ACC112 (cell line): ENCODE measurements at regions not wholly inside any gene's neighbourhood (a gene's known extent, or its start where the extent isn't known, plus 50 kb on each side); places are given as distances from the start of the nearest gene placed in this dataset.
"Not testable (repeated sequence)": the region's sequence is repeated elsewhere in the genome, so short reads cannot be mapped to it uniquely, and the experiment has no call there.

Source experiments
- H2AFZ ChIP-seq: fragments of 200-600 bp; sonication (generic); one replicate; pipeline ENCODE4 v1.6.0; 2017; ENCODE audit warnings: antibody characterized with exemption, low read length; ENCODE audit not compliant: unreplicated experiment
- H3K27ac ChIP-seq: fragments of 200-600 bp; sonication (generic); 2 replicates; pipeline ENCODE4 v1.5.1; 2014; ENCODE audit warnings: low read depth, mild to moderate bottlenecking, antibody characterized with exemption, low read length, moderate library complexity
- H3K27me3 ChIP-seq: fragments of 200-600 bp; sonication (generic); 2 replicates; pipeline ENCODE4 v1.6.1; 2014; ENCODE audit warnings: mild to moderate bottlenecking, antibody characterized with exemption, low read length, moderate library complexity, mixed read lengths; ENCODE audit not compliant: insufficient read depth
- H3K36me3 ChIP-seq: fragments of 200-600 bp; sonication (generic); 2 replicates; pipeline ENCODE4 v1.6.1; 2016; ENCODE audit warnings: mild to moderate bottlenecking, antibody characterized with exemption, low read length, moderate library complexity, mixed read lengths; ENCODE audit not compliant: insufficient read depth
- H3K4me1 ChIP-seq: fragments of 200-600 bp; sonication (generic); one replicate; pipeline ENCODE4 v1.6.1; 2016; ENCODE audit warnings: low read length, mixed read lengths; ENCODE audit not compliant: insufficient read depth, unreplicated experiment, control insufficient read depth
- H3K4me3 ChIP-seq: fragments of 200-600 bp; sonication (generic); 2 replicates; pipeline ENCODE4 v1.5.1; 2014; ENCODE audit warnings: mild to moderate bottlenecking, low read depth, low read length
- H3K79me2 ChIP-seq: fragments of 200-600 bp; sonication (generic); one replicate; pipeline ENCODE4 v1.6.0; 2016; ENCODE audit warnings: low read length; ENCODE audit not compliant: control insufficient read depth, unreplicated experiment, insufficient read depth

DNA sequence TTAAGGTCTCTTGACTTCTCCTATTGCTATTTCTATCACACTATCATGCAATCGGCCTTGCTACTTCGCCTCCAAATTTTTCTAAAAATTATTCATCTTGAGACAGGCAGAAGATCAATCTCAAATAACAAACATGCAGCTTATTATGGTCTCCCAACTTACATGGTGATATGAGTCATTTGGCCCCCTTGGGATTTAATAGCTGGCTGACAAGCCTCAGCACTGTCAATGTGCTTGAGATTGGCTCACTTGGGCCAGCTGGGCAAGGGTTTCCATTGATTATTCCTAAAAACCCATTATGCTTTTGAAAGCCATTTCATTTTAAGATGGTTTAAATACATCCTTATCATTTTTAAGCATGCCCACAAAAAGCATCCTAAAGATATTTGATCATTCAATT, 224.5 kb upstream of the NFIA start:
- H3K36me3 ChIP-seq, result no peaks in the 10 kb centered on the region
- peaks cover 13% of the 10 kb centered on the region for H3K27me3 ChIP-seq

DNA sequence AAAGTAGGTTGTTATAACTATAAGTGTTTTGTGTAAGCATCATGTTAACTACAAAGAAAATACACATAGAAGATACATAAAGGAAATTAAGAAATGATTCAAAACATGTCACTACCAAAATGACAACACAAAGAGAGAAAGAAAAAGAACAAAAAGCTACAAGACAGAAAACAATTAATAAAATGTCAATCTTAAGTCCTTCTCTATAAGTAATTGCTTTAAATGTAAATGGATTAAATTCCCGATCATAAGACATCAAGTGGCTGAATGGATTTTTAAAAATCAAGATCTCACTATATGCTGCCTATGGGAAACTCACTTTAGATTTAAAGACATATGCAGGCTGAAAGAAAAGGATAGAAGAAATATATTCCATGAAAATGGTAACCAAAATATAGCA, 232.3 kb upstream of the NFIA start:
- Histone ChIP-seq H3K36me3 (no peaks in the 10 kb centered on the region), H3K4me1 (no peaks in the 10 kb centered on the region), H2AFZ (no peak overlapping the region), H3K4me3 (no peak overlapping the region), H3K27ac (no peak overlapping the region), H3K79me2 (no peaks in the 10 kb centered on the region), H3K27me3 (no peaks in the 10 kb centered on the region)

More for the DNA sequence above, 224.5 kb upstream of the NFIA start:
- no peaks in the 10 kb centered on the region for H3K4me1 ChIP-seq
- H3K27ac ChIP-seq, result no peak overlapping the region
- H3K79me2 ChIP-seq, result no peaks in the 10 kb centered on the region
- H3K4me3 ChIP-seq, result no peak overlapping the region
- H2AFZ ChIP-seq, result no peak overlapping the region

DNA sequence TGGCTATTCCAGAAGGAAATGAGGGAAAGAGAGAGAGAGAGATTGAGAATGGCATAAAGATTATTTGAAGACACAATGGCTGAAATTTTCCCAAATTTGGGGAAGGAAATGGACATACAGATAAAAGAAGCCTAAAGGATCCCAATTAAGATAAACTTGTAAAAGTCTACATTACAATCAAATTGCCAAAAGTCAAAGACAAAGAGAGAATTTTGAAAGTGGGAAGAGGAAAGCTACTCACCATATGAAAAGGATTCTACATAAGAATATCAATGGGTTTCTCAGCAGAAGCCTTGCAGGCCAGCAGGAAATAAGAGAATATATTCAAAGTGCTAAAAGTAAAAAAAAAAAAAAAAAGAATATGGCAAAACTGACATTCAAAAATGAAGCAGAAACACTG, 233.0 kb upstream of the NFIA start:
- Histone ChIP-seq H3K27me3 (no peaks in the 10 kb centered on the region), H3K36me3 (no peaks in the 10 kb centered on the region), H3K27ac (no peak overlapping the region), H3K4me1 (no peaks in the 10 kb centered on the region), H2AFZ (no peak overlapping the region), H3K79me2 (no peaks in the 10 kb centered on the region), H3K4me3 (no peak overlapping the region)

DNA sequence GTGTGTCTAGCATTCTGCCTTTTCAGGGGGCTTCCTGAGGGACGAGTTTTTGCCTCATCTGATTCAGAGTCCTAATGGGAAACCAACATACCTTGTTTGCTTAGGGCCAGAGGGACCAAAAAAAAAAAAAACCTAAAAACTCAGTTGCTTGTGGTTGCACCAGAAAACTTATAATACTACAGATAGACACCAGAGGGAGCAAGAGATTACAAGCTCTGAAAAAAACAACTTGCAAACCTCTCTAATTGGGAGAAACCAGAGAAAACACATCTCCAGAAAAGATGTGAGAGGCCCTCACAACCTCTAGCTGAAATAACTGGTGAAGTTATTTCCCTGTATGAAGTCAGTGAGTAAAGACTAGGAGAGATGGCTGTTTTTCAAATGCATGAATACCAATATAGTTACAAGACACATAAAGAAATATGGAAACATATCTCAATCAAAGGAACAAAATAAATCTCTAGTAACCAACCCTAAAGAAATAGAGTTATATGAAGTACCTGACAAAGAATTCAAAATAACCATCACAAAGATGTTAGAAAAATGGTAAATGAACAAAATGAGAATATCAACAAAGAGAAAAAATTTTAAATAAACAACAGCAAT, 233.7 kb upstream of the NFIA start:
- H3K27me3 ChIP-seq, result no peaks in the 10 kb centered on the region
- H2AFZ ChIP-seq, result no peak overlapping the region
- no peaks in the 10 kb centered on the region for H3K79me2 ChIP-seq
- no peaks in the 10 kb centered on the region for H3K4me1 ChIP-seq
- H3K27ac ChIP-seq, result no peak overlapping the region
- H3K4me3 ChIP-seq, result no peak overlapping the region
- no peaks in the 10 kb centered on the region for H3K36me3 ChIP-seq

DNA sequence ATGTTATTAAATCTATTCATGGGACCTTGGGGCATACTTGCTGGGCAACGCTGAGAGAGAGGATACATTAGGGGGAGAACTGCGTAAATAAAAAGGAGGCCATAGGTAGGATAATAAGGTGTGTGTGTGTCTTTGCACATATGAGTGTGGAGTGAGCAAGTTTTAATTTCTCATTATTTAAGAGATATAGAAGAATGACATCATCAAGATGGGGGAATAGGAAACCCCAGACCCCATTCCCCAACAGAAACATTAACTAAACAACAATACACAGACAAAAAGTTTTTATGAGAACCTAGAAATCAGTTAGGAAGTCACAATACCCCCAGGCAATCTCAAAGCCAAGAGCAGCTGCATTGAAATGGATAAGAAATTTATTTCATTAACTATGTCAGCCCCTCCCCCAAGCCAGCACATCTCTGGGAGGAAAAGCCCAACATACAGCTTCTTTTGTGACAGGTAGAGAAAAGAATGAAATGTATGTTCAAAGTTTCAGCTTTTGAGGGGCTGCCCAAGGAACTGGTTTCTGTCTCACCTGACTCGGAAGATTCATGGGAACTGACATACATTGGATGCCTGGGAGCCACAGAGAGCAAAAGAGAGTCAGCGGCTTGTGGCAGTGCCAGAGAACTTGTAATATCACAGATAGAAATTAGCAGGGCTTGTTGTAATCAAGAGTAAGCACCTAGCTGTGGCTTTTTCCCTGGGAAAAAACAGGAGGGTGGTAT, 234.3 kb upstream of the NFIA start:
- H3K27ac ChIP-seq, result no peak overlapping the region
- no peaks in the 10 kb centered on the region for H3K79me2 ChIP-seq
- H3K4me1 ChIP-seq, result no peaks in the 10 kb centered on the region
- H2AFZ ChIP-seq, result no peak overlapping the region
- no peak overlapping the region for H3K4me3 ChIP-seq
- H3K27me3 ChIP-seq, result no peaks in the 10 kb centered on the region
- no peaks in the 10 kb centered on the region for H3K36me3 ChIP-seq

DNA sequence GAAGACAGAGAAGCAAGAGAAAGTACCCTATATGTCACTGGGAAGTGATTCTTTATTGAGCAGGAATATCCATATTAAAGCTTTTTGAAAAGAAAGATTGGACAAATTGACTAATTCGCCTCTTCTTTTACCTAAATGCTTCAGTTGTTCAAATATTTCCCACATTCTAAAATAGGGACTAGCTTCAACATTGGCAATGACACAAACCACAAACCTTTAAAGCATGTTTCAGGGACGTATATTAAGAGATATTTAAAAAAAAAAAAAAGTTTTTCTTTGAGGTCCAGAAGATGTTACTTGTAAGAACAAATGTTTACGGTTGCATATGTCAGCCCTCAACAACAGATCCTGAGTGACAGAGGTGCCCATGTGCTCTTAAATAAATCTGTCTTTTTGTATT, 235.0 kb upstream of the NFIA start:
- H3K4me3 ChIP-seq, result no peak overlapping the region
- no peaks in the 10 kb centered on the region for H3K79me2 ChIP-seq
- H2AFZ ChIP-seq, result no peak overlapping the region
- H3K27me3 ChIP-seq, result no peaks in the 10 kb centered on the region
- no peak overlapping the region for H3K27ac ChIP-seq
- H3K36me3 ChIP-seq, result no peaks in the 10 kb centered on the region
- no peaks in the 10 kb centered on the region for H3K4me1 ChIP-seq

DNA sequence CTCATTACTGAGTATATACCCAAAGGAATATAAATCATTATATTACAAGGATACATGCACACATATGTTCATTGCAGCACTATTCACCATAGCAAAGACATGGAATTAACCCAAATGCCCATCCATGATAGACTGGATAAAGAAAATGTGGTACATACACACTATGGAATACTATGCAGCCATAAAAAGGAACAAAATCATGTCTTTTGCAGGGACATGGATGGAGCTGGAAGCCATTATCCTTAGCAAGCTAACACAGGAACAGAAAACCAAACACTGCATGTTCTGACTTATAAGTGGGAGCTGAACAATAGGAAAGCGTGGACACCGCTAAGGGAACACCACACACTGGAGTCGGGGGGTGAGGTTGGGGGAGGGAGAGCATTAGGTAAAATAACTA, 236.7 kb upstream of the NFIA start:
- not testable (repeated sequence) for H3K79me2 ChIP-seq, H3K4me1 ChIP-seq, H2AFZ ChIP-seq, H3K36me3 ChIP-seq, H3K27ac ChIP-seq, H3K27me3 ChIP-seq, H3K4me3 ChIP-seq

DNA sequence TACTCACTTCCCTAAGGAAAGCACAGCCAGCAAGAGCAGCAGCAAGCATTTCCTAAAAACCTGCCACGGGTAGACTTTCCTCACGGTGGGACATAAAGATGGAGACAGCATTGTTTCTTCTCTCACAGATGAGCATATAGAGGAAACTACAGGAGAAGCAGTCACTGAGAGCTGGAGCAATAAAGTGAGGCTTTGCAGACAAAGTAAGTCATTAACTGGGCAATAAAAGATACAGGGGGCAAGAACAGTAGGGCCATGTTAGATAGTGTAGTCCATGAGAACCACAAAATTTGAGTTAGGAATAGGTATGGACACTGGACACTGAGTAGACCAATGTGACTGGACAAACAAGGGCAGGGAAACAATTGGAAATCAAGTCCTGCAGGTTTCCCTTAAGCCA, 240.1 kb upstream of the NFIA start:
- H3K27ac ChIP-seq, result no peak overlapping the region
- peaks cover 23% of the 10 kb centered on the region for H3K27me3 ChIP-seq
- no peak overlapping the region for H2AFZ ChIP-seq

DNA sequence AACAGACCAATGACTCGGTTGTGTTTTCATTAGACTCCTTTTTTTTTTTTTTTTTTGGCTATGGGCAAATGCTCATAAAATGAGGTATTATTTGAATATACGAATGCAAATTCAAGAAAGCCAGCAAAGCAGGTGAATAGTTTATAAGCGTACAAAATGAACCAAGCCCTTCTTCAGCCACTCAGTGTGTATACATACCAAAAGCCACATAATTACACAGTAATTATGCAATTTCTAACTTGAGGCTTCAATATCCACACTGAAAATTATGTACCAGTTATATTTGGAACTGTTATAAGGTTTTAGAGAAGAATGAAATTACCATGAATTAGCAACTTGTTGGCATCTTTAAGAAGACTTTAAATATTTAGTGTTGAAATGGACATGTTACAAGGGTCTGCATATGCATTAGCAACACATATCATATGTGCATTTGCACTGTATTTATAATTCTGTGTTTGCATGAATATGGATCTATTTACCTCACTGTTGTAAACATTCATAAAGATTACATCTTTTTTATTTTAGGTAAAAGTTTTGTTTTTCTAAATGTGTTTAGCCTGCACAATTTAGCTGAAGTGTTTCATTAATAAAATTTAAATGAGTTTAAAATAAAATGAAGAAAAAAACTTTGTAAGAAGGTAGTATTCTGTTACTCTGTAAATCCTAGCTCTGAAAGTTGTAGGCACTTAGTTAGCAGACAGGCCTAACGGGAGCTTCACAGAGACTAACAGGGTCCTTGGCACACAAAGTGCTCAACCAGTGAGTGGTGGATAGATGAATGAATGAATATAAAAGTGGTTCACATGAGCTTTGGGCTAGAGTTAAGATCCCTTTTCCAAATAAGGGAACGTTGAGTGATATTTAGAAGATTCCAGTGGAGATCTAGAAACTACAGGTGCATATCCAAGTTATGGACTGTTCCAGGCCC, 241.0 kb upstream of the NFIA start:
- H3K27me3 ChIP-seq, result peaks cover 32% of the 10 kb centered on the region
- no peaks in the 10 kb centered on the region for H3K79me2 ChIP-seq
- H3K4me1 ChIP-seq, result no peaks in the 10 kb centered on the region
- no peak overlapping the region for H2AFZ ChIP-seq
- no peaks in the 10 kb centered on the region for H3K36me3 ChIP-seq
- H3K4me3 ChIP-seq, result no peak overlapping the region
- H3K27ac ChIP-seq, result no peak overlapping the region

More for the DNA sequence above, 240.1 kb upstream of the NFIA start:
- Histone ChIP-seq H3K4me3 (no peak overlapping the region), H3K36me3 (no peaks in the 10 kb centered on the region), H3K4me1 (no peaks in the 10 kb centered on the region), H3K79me2 (no peaks in the 10 kb centered on the region)

DNA sequence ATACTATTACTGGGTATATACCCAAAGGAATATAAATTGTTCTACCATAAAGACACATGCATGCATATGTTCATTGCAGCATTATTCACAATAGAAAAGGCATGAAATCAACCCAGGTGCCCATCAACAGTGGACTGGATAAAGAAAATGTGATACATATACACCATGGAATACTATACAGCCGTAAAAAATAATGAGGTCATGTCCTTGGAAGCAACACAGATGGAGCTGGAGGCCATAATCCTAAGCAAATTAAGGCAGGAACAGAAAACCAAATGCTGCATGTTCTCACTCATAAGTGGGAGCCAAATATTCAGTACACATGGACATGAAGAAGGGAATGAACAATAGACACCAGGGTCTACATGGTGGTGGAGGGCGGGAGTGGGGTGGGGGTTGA, 241.9 kb upstream of the NFIA start:
- not testable (repeated sequence) for H3K27ac ChIP-seq, H2AFZ ChIP-seq, H3K36me3 ChIP-seq, H3K4me3 ChIP-seq, H3K4me1 ChIP-seq, H3K79me2 ChIP-seq
- H3K27me3 ChIP-seq, result peaks cover 41% of the 10 kb centered on the region
